Common myeloid progenitor, CD34-positive (primary cell): ENCODE measurements at regions not wholly inside any gene's neighbourhood (a gene's known extent, or its start where the extent isn't known, plus 50 kb on each side); places are given as distances from the start of the nearest gene placed in this dataset.
A peak's percentile ranks its signal among the peaks of the same experiment; 100 is the strongest.

Experiments
- CTCF ChIA-PET: fragments of 350-600 bp; sonication (Branson Sonifier 250); formaldehyde crosslinking; loops from one replicate; lab custom pipeline; 2021; ENCODE audit warnings: antibody characterized with exemption; lab: Charles Lee
- POLR2A ChIA-PET: fragments of 350-600 bp; sonication (Branson Sonifier 250); formaldehyde crosslinking; loops from one replicate; lab custom pipeline; 2021; ENCODE audit warnings: antibody characterized with exemption; lab: Charles Lee
- DNase-seq, 3 donors: peaks; one replicate each; pipeline versions ENCODE4 v3.0.0 to v3.0.0-alpha.2; 2013
- H3K27ac ChIP-seq, 2 experiments: 1 replicate in 1 of 2; 2 replicates in 1 of 2; pipeline ENCODE4 v1.7.0; 2013; ENCODE audit warnings: inconsistent platforms in 2 of 2, low read length in 2 of 2, mild to moderate bottlenecking in 2 of 2, low read depth in 1 of 2, moderate library complexity in 1 of 2; ENCODE audit not compliant: severe bottlenecking in 2 of 2, insufficient read depth in 1 of 2, poor library complexity in 1 of 2
- H3K27me3 ChIP-seq, 5 experiments: replicated peaks in 2 of 5; 1 replicate in 3 of 5; 2 replicates in 2 of 5; pipeline versions ENCODE4 v1.6.1 to v1.7.0; 2013; ENCODE audit warnings: low read length in 4 of 5, mild to moderate bottlenecking in 2 of 5, moderate library complexity in 2 of 5, inconsistent platforms in 1 of 5; ENCODE audit not compliant: insufficient read depth in 5 of 5, control insufficient read depth in 4 of 5
- H3K36me3 ChIP-seq, 4 experiments: 1 replicate in 2 of 4; 2 replicates in 2 of 4; pipeline versions ENCODE4 v1.6.1 to v1.7.0; 2013; ENCODE audit warnings: low read length in 3 of 4, control low read depth in 1 of 4, mild to moderate bottlenecking in 1 of 4; ENCODE audit not compliant: control insufficient read depth in 4 of 4, insufficient read depth in 4 of 4
- H3K4me1 ChIP-seq, 4 experiments: 1 replicate in 3 of 4; 2 replicates in 1 of 4; pipeline versions ENCODE4 v1.6.1 to v1.7.1; 2013; ENCODE audit warnings: low read length in 3 of 4, mild to moderate bottlenecking in 3 of 4, control low read depth in 1 of 4, inconsistent platforms in 1 of 4, moderate library complexity in 1 of 4; ENCODE audit not compliant: control insufficient read depth in 4 of 4, insufficient read depth in 4 of 4; ENCODE audit errors: control extremely low read depth in 1 of 4
- H3K4me3 ChIP-seq, 7 experiments: 1 replicate in 4 of 7; 2 replicates in 3 of 7; pipeline versions ENCODE4 v1.5.1 to v1.7.0; 2013; ENCODE audit warnings: mild to moderate bottlenecking in 7 of 7, low read length in 6 of 7, moderate library complexity in 6 of 7, inconsistent platforms in 2 of 7, low read depth in 2 of 7, control low read depth in 1 of 7; ENCODE audit not compliant: insufficient read depth in 4 of 7, control insufficient read depth in 1 of 7; ENCODE audit errors: extremely low read depth in 1 of 7
- H3K9me3 ChIP-seq, 5 experiments: 1 replicate in 4 of 5; 2 replicates in 1 of 5; pipeline versions ENCODE4 v1.6.1 to v1.7.1; 2013; ENCODE audit warnings: low read length in 4 of 5, mild to moderate bottlenecking in 2 of 5, inconsistent platforms in 1 of 5, low read depth in 1 of 5, moderate library complexity in 1 of 5; ENCODE audit not compliant: control insufficient read depth in 4 of 5, insufficient read depth in 2 of 5; ENCODE audit errors: control extremely low read depth in 1 of 5
- whole genome bisulfite sequencing: methylation state at CpG from one replicate; pipeline ENCODE4 v1.1.5; 2013; ENCODE audit not compliant: insufficient coverage; 5-methylcytosine and 5-hydroxymethylcytosine counted together

DNA sequence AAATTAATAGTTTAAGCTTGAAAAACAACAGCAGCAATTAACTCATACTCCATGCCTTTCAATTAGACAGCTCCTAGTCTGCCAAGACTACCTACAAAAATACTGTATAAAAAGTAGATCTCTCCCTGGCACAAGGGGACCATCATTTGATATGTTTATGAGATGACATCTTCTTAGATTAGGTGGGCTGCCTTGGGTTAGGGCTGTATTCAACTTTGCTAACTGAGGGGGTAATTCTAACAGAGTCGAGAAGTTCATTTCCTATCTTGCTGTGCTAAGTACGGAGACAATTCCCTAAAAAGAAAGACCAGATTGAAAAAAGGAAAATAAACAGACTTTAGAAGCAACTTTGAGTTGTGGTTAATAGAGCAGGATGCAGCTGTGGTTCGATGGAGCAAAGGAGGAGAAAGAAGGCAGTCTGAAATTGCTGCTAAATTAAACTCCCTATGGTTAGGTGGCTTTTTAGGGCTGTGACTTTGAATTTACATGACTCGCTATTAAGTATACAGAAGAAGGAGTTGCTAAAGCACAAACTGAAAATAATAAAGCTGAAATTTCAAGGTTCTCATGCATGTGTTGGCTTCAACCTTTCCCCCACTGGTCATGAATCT, 75.4 kb downstream of the CDC7 start:
- no peaks in the 10 kb centered on the region for H3K36me3 ChIP-seq
- CTCF ChIA-PET, result interaction anchor here (0.6 to 1.3 kb wide), 4 partner anchors 14 to 292 kb away, joined by 3 to 5 read pairs (median 4); no protein-coding TSS in a partner anchor
- peak in 2 of 3 donors; percentile 74 to 80 for DNase-seq
- peaks cover 17 to 23% (median 21%) of the 10 kb centered on the region in 4 experiments for H3K4me1 ChIP-seq
- no peaks in the 10 kb centered on the region for H3K9me3 ChIP-seq
- POLR2A ChIA-PET, result no interaction called here
- WGBS, result 0% methylated on average over 4 of the region's 4 CpGs
- no peaks in the 10 kb centered on the region for H3K27me3 ChIP-seq
- no peak overlapping the region for H3K27ac ChIP-seq
- H3K4me3 ChIP-seq, result peak overlapping the region in 1 of 7 experiments; percentile 4

DNA sequence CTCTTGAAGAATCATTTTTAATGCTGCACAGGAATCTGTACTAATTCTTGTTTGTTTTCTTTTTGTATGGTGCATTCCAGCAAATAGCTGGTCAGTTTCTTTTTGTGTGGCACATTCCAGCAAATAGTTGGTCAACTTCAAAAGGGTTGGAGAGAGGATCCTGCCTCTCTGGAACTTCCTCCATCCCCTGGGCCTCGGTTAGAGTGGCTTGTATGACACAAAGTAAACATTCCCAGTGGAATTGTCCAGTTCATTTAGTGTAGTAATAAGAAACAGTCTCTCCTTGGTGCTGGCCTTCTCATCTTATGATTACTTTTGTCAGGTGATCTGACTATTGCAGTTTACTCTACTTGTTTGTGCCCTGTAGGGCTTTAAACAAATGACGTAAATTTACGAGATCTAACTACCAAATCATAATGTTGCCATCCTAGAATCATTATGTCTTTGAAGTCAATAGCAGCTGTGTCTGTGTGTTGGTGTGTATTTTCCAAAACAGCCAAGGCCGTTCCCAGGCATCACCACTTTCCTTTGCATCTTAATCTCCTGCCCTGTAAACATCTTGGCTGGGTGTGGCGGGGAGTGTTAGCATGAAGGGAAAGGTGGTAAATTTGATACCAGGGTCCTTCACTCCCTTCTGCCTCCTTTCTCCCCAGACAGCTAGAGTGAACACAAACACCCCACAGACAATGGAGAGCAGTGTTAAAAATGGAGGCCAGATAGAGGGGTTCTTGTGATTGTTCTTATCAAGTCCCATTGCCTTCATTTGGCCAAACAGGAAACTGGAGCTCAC, 77.9 kb downstream of the CDC7 start:
- no peaks in the 10 kb centered on the region for H3K27me3 ChIP-seq
- H3K9me3 ChIP-seq, result no peaks in the 10 kb centered on the region
- POLR2A ChIA-PET, result no interaction called here
- no peak overlapping the region for H3K27ac ChIP-seq
- H3K36me3 ChIP-seq, result no peaks in the 10 kb centered on the region
- CTCF ChIA-PET, result interaction anchor here (1.0 to 1.2 kb wide), 2 partner anchors 17 to 39 kb away, joined by 3 read pairs; no protein-coding TSS in a partner anchor
- DNase-seq, result no peak
- peaks cover 12 to 16% (median 14%) of the 10 kb centered on the region in 4 experiments for H3K4me1 ChIP-seq
- 100% methylated on average over 1 of the region's 5 CpGs for WGBS
- no peak overlapping the region for H3K4me3 ChIP-seq

DNA sequence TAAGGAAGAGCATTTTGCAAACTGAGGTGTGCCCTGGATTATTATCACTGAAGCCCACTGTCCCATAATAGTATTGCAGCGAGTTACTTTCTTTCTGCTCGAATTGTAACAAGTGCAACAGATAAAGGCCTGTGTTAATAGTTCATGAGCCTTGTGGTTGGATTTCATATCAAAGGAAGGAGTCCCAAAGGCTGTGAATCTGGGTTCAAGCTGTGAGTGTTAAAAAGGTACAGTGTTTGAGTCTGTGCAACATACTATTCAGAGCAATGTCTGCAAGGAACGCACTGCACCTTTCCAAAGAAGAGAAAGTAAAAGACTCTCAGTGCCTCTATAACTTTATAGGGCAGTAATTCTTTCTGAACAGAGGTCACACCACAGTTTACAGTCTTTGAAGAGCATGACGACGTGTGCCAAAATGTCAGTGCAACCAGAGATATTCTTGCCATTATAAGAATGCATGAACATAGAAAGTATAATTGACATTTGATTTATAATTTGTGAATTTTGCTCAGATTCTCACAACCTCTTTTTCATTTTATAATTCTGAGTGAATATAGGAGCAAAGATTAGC, 79.1 kb downstream of the CDC7 start:
- 100% methylated on average over 1 of the region's 5 CpGs for WGBS
- Histone ChIP-seq H3K9me3 (no peaks in the 10 kb centered on the region), H3K4me1 (peaks cover 12 to 16% (median 14%) of the 10 kb centered on the region in 4 experiments), H3K36me3 (no peaks in the 10 kb centered on the region), H3K27me3 (no peaks in the 10 kb centered on the region), H3K4me3 (no peak overlapping the region), H3K27ac (no peak overlapping the region)
- ChIA-PET CTCF (interaction anchor here (0.6 to 1.0 kb wide), 2 partner anchors 20 to 40 kb away, joined by 3 read pairs; no protein-coding TSS in a partner anchor), POLR2A (no interaction called here)
- DNase-seq, result no peak

DNA sequence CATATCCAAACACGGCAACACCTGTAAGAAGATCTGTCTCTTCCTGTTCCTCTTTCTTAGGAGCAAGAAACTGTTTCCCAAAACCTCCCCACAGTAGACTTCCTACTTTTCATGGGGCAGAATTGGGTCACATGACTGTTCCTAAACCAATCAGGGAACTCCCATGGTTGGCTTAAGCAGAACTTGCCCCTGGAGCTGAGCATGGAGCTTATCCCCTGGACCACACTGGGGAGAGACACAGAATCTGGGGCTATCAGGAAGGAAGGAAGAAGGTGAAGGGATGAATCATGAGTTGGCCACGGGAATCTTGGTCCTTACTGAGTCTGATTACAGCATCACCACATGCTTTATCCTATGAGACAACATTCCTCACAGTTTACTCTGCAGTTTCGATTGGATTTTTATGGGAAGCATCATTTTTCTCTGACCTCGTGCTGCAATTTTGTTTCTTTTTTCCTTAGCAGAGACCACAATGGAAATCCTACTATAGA, 81.8 kb downstream of the CDC7 start:
- Histone ChIP-seq H3K4me3 (no peak overlapping the region), H3K27me3 (no peaks in the 10 kb centered on the region), H3K9me3 (no peaks in the 10 kb centered on the region), H3K36me3 (no peaks in the 10 kb centered on the region), H3K27ac (no peak overlapping the region), H3K4me1 (peaks cover 0 to 14% (median 5%) of the 10 kb centered on the region in 4 experiments)
- DNase-seq, result no peak
- ChIA-PET CTCF (no interaction called here), POLR2A (interaction anchor here (0.9 kb wide), 1 partner anchor 11 kb away, joined by 4 read pairs; no protein-coding TSS in a partner anchor)
- WGBS, result 87% methylated on average over 4 of the region's 4 CpGs

DNA sequence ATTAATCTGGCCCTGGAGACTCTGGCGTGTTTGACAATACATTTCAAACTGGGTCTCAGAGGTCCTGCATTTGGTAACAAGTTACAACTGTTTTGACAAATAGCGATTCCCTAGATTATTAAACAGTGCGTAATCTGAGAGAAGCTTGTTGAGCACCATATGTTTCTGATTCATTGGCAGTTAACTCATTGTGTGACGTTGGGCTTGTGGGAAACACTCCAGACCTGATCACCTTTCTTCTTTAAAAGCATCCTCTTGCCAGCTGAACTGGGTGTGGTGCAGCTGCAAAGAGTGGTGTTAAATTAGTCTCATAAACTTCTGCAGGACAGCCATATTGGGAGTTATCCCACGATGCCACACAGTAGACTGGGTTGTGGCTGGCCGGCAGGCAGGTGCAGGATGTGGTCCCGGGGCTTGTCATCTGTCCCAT, 82.7 kb downstream of the CDC7 start:
- Histone ChIP-seq H3K27ac (no peak overlapping the region), H3K4me1 (peaks cover 0 to 14% (median 5%) of the 10 kb centered on the region in 4 experiments), H3K36me3 (no peaks in the 10 kb centered on the region), H3K27me3 (no peaks in the 10 kb centered on the region), H3K4me3 (no peak overlapping the region), H3K9me3 (no peaks in the 10 kb centered on the region)
- CTCF ChIA-PET, result no interaction called here
- POLR2A ChIA-PET, result interaction anchor here (0.9 kb wide), 1 partner anchor 10 kb away, joined by 4 read pairs; no protein-coding TSS in a partner anchor
- DNase-seq, result no peak
- WGBS, result 88% methylated on average over 7 of the region's 7 CpGs

DNA sequence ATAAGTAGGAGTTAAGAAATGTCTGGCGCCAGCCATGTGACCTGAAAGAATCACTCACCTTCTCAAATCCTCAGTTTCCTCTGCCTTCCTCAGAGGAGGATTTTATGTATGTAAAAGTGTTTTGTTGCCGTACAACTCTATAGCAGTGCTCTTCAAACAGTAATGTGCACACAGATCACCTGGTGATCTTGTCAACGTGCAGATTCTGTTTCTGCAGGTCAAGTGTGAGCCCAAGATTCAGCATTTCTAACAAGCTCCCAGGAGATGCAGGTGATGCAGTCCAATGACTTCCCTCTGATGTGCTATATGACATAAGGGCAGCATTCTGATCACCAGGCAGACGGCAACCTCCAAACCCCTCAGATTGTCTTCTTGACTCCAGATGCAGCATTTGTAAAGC, 83.7 kb downstream of the CDC7 start:
- no peak for DNase-seq
- Histone ChIP-seq H3K4me3 (no peak overlapping the region), H3K9me3 (no peaks in the 10 kb centered on the region), H3K4me1 (peaks cover 0 to 14% (median 5%) of the 10 kb centered on the region in 4 experiments), H3K36me3 (no peaks in the 10 kb centered on the region), H3K27me3 (no peaks in the 10 kb centered on the region), H3K27ac (no peak overlapping the region)
- WGBS, result 91% methylated on average over 4 of the region's 4 CpGs
- ChIA-PET CTCF (no interaction called here), POLR2A (interaction anchor here (0.7 kb wide), 1 partner anchor 17 kb away, joined by 4 read pairs; no protein-coding TSS in a partner anchor)
